D721Med (cell line): ENCODE measurements at regions not wholly inside any gene's neighbourhood (a gene's known extent, or its start where the extent isn't known, plus 50 kb on each side); places are given as distances from the start of the nearest gene placed in this dataset.
A peak's percentile ranks its signal among the peaks of the same experiment; 100 is the strongest.

Experiments used
- DNase-seq: peaks from one replicate; pipeline ENCODE4 v3.0.0; 2011; ENCODE audit warnings: low spot score; ENCODE audit not compliant: insufficient read length
- FAIRE-seq: peaks from 2 replicates; lab custom pipeline; 2011; peaks lifted over from hg19 to GRCh38; lab: Jason Lieb, UNC
- CTCF ChIP-seq: IDR thresholded peaks from 2 replicates; pipeline ENCODE4 v1.5.1; 2012; ENCODE audit warnings: mild to moderate bottlenecking, control low read depth; ENCODE audit not compliant: insufficient read depth; ENCODE audit errors: missing control alignments

- DNase-seq (no peak), FAIRE-seq (no peak)
- TF ChIP-seq CTCF = peak; percentile 53
These were observed 92.7 kb upstream of the GPR26 start for GRCh38 chr10:123573236-123574108.

- no peak for FAIRE-seq
- DNase-seq = no peak
- TF ChIP-seq CTCF = no peak
These were observed 92.0 kb upstream of the GPR26 start for GRCh38 chr10:123574109-123574698.

- TF ChIP-seq CTCF = no peak
- no peak for FAIRE-seq
- no peak for DNase-seq
These were observed 91.0 kb upstream of the GPR26 start for GRCh38 chr10:123575105-123575504.

- no peak for DNase-seq
- TF ChIP-seq CTCF = no peak
- FAIRE-seq = no peak
These were observed 89.4 kb upstream of the GPR26 start for GRCh38 chr10:123576706-123577105.

GRCh38 chr10:123577921-123578461 is 88.2 kb upstream of the GPR26 start:
- TF ChIP-seq CTCF = no peak
- no peak for FAIRE-seq
- DNase-seq = no peak

GRCh38 chr10:123578721-123579120 is 87.4 kb upstream of the GPR26 start:
- FAIRE-seq = no peak
- no peak for TF ChIP-seq CTCF

More at GRCh38 chr10:123578721-123579120, 87.4 kb upstream of the GPR26 start:
- DNase-seq = no peak
